Neural progenitor cell (in vitro differentiated cells): ENCODE measurements at regions not wholly inside any gene's neighbourhood (a gene's known extent, or its start where the extent isn't known, plus 50 kb on each side); places are given as distances from the start of the nearest gene placed in this dataset.

ENCODE experiments used
- DNase-seq: peaks from one replicate; pipeline ENCODE4 v3.0.0-alpha.2; 2016; ENCODE audit warnings: low spot score
- H2AFZ ChIP-seq: fragments of 200-600 bp; sonication (generic); replicated peaks from 2 replicates; pipeline ENCODE4 v1.6.1; 2016; ENCODE audit warnings: antibody characterized with exemption
- H3F3A ChIP-seq: fragments of 200-600 bp; sonication (generic); 2 replicates; pipeline ENCODE4 v1.6.1; 2016; ENCODE audit warnings: antibody characterized with exemption, low read depth
- H3K27ac ChIP-seq: fragments of 200-600 bp; sonication (generic); 2 replicates; pipeline ENCODE4 v1.5.1; 2016; ENCODE audit warnings: mild to moderate bottlenecking
- H3K27me3 ChIP-seq: fragments of 200-600 bp; sonication (generic); 2 replicates; pipeline ENCODE4 v1.6.1; 2016; ENCODE audit warnings: mild to moderate bottlenecking, moderate library complexity
- H3K36me3 ChIP-seq: fragments of 200-600 bp; sonication (generic); 2 replicates; pipeline ENCODE4 v1.5.1; 2016
- H3K4me1 ChIP-seq: fragments of 200-600 bp; sonication (generic); 2 replicates; pipeline ENCODE4 v1.6.1; 2016; ENCODE audit warnings: mixed run types
- H3K4me2 ChIP-seq: fragments of 200-600 bp; sonication (generic); 2 replicates; pipeline ENCODE4 v1.6.1; 2016
- H3K4me3 ChIP-seq: fragments of 200-600 bp; sonication (generic); 2 replicates; pipeline ENCODE4 v1.5.1; 2016
- H3K79me2 ChIP-seq: fragments of 200-600 bp; sonication (generic); 2 replicates; pipeline ENCODE4 v1.6.1; 2016; ENCODE audit warnings: low read depth
- H3K9ac ChIP-seq: fragments of 200-600 bp; sonication (generic); 2 replicates; pipeline ENCODE4 v1.6.1; 2016
- H3K9me3 ChIP-seq: fragments of 200-600 bp; sonication (generic); 2 replicates; pipeline ENCODE4 v1.5.1; 2016; ENCODE audit warnings: low read depth
- H4K20me1 ChIP-seq: fragments of 200-600 bp; sonication (generic); 2 replicates; pipeline ENCODE4 v1.6.1; 2016; ENCODE audit warnings: low read depth
- H3K27ac Mint-ChIP-seq: 3 replicates; pipeline ENCODE4 v1.8.0; 2021; ENCODE audit warnings: mixed read lengths
- H3K27me3 Mint-ChIP-seq: 2 replicates; pipeline ENCODE4 v1.8.0; 2022; ENCODE audit warnings: low read depth, mild to moderate bottlenecking, inconsistent platforms, moderate library complexity, mixed read lengths; ENCODE audit not compliant: insufficient read depth
- H3K36me3 Mint-ChIP-seq: 3 replicates; pipeline ENCODE4 v1.8.0; 2021; ENCODE audit warnings: mixed read lengths
- H3K4me1 Mint-ChIP-seq: 3 replicates; pipeline ENCODE4 v1.8.0; 2021; ENCODE audit warnings: mixed read lengths
- H3K4me3 Mint-ChIP-seq: 3 replicates; pipeline ENCODE4 v1.8.0; 2021; ENCODE audit warnings: mild to moderate bottlenecking, moderate library complexity, mixed read lengths
- H3K9me3 Mint-ChIP-seq: 3 replicates; pipeline ENCODE4 v1.8.0; 2020; ENCODE audit warnings: mixed read lengths
- EZH2 ChIP-seq: fragments of 200-600 bp; sonication (generic); IDR thresholded peaks from 2 replicates; pipeline ENCODE4 v1.6.1; 2017; ENCODE audit warnings: antibody characterized with exemption, mild to moderate bottlenecking, moderate library complexity
- EZH2phosphoT487 ChIP-seq: fragments of 200-600 bp; sonication (generic); IDR thresholded peaks from 2 replicates; pipeline ENCODE4 v1.6.1; 2017; ENCODE audit warnings: antibody characterized with exemption
- TF ChIP-seq, protein P1 (sequence below): fragments of 200-600 bp; sonication (generic); IDR thresholded peaks from 2 replicates; pipeline ENCODE4 v1.5.1; 2017; ENCODE audit warnings: antibody characterized with exemption, mild to moderate bottlenecking

DNA sequence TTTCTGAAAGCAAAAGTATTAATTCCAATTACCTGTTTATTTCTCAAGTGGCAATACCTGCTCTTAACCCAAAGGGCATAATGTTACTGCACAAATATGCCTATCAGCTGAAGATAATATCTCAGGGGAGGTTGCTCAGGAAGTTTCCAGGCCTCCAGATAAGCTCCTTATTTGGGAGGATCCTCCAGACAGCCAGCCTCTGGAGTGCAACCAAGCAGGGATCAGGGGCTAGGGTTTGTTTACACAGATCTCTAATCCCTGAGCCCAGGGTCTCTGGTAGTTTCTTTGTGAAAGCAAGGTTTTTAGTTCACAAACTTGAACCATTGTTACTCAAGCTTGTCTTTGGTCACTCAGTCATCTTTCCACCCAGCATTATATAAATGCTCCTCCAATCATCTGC is 124.4 kb downstream of the SLC38A4 start:
- Histone ChIP-seq H3K79me2 (no peaks in the 10 kb centered on the region), H4K20me1 (no peaks in the 10 kb centered on the region), H3K4me3 (no peak overlapping the region), H3K36me3 (no peaks in the 10 kb centered on the region), H3K9ac (no peak overlapping the region), H3K9me3 (no peaks in the 10 kb centered on the region), H3K27ac (no peak overlapping the region), H3K27me3 (no peaks in the 10 kb centered on the region), H3F3A (no peaks in the 10 kb centered on the region), H3K4me2 (no peak overlapping the region), H2AFZ (no peak overlapping the region), H3K4me1 (no peaks in the 10 kb centered on the region)
- H3K27me3 Mint-ChIP-seq, result no peaks in the 10 kb centered on the region
- peak; percentile 40 for DNase-seq
- TF ChIP-seq EZH2phosphoT487 (no peak), EZH2 (no peak)
- TF ChIP-seq, protein P1, sequence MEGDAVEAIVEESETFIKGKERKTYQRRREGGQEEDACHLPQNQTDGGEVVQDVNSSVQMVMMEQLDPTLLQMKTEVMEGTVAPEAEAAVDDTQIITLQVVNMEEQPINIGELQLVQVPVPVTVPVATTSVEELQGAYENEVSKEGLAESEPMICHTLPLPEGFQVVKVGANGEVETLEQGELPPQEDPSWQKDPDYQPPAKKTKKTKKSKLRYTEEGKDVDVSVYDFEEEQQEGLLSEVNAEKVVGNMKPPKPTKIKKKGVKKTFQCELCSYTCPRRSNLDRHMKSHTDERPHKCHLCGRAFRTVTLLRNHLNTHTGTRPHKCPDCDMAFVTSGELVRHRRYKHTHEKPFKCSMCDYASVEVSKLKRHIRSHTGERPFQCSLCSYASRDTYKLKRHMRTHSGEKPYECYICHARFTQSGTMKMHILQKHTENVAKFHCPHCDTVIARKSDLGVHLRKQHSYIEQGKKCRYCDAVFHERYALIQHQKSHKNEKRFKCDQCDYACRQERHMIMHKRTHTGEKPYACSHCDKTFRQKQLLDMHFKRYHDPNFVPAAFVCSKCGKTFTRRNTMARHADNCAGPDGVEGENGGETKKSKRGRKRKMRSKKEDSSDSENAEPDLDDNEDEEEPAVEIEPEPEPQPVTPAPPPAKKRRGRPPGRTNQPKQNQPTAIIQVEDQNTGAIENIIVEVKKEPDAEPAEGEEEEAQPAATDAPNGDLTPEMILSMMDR, result no peak
- H3K9me3 Mint-ChIP-seq, result peaks cover 3% of the 10 kb centered on the region
- H3K36me3 Mint-ChIP-seq, result no peaks in the 10 kb centered on the region
- no peak overlapping the region for H3K4me3 Mint-ChIP-seq
- H3K27ac Mint-ChIP-seq, result no peak overlapping the region
- H3K4me1 Mint-ChIP-seq, result peaks cover 4% of the 10 kb centered on the region

DNA sequence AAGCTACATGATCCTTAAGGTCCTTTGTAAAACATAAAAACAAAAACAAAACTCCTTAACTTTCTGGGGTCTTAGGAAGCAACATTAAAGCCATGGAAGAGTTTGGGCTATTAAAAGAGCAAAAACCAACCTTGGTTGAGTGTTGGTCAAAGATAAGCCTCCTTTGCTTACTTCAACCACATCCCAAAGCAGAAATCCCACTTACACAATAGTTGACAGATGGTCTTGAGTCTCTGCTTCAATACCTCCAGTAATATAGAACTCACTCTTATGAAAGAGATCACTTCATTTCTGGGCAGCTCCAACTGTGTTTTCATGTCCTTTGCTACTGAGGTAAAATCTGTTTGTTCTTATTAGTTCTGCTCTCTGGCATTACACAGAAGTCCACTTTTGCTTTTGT is 125.8 kb downstream of the SLC38A4 start:
- no peaks in the 10 kb centered on the region for H3K9me3 ChIP-seq
- no peak overlapping the region for H2AFZ ChIP-seq

DNA sequence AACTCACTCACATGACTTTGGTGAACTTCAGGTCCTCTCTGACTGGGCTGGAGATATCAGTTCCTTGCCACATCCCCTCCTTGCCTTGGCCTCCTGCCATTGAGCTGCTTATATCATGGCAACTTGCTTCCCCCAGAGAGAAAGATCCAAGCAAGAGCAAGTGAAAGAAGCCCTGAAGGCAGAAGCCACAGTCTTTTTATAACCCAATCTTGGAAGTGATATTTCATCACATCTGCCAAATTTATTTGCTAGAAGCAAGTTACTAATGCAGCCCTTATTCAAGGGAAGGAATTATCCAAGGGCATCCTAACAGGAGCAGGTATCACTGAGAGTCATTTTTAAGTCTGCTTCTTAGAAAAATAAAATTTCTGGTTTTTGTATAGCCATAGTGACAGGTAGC is 127.8 kb downstream of the SLC38A4 start:
- Histone ChIP-seq H3K36me3 (no peaks in the 10 kb centered on the region), H3K79me2 (no peaks in the 10 kb centered on the region), H3K4me1 (no peaks in the 10 kb centered on the region), H2AFZ (no peak overlapping the region), H3K27me3 (no peaks in the 10 kb centered on the region), H3F3A (no peaks in the 10 kb centered on the region), H3K9ac (no peak overlapping the region), H4K20me1 (no peaks in the 10 kb centered on the region), H3K4me3 (no peak overlapping the region), H3K9me3 (no peaks in the 10 kb centered on the region), H3K4me2 (no peak overlapping the region), H3K27ac (no peak overlapping the region)
- DNase-seq, result no peak
- TF ChIP-seq EZH2 (no peak), EZH2phosphoT487 (no peak)
- TF ChIP-seq, protein P1, result no peak
- Mint-ChIP-seq H3K4me1 (peaks cover 4% of the 10 kb centered on the region), H3K4me3 (no peak overlapping the region), H3K27ac (no peak overlapping the region), H3K9me3 (no peaks in the 10 kb centered on the region), H3K27me3 (no peaks in the 10 kb centered on the region), H3K36me3 (no peaks in the 10 kb centered on the region)

More for the DNA sequence above, 125.8 kb downstream of the SLC38A4 start:
- peaks cover 3% of the 10 kb centered on the region for H3K9me3 Mint-ChIP-seq
- Histone ChIP-seq H3K79me2 (no peaks in the 10 kb centered on the region), H3K9ac (no peak overlapping the region), H3K4me1 (no peaks in the 10 kb centered on the region), H3K27ac (no peak overlapping the region), H3K4me2 (no peak overlapping the region), H3F3A (no peaks in the 10 kb centered on the region), H3K27me3 (no peaks in the 10 kb centered on the region), H3K36me3 (no peaks in the 10 kb centered on the region), H3K4me3 (no peak overlapping the region), H4K20me1 (no peaks in the 10 kb centered on the region)
- H3K4me3 Mint-ChIP-seq, result no peak overlapping the region
- no peaks in the 10 kb centered on the region for H3K27me3 Mint-ChIP-seq
- H3K36me3 Mint-ChIP-seq, result no peaks in the 10 kb centered on the region
- TF ChIP-seq EZH2phosphoT487, result no peak
- TF ChIP-seq, protein P1, result no peak
- TF ChIP-seq EZH2, result no peak
- peaks cover 4% of the 10 kb centered on the region for H3K4me1 Mint-ChIP-seq
- H3K27ac Mint-ChIP-seq, result no peak overlapping the region
- no peak for DNase-seq

DNA sequence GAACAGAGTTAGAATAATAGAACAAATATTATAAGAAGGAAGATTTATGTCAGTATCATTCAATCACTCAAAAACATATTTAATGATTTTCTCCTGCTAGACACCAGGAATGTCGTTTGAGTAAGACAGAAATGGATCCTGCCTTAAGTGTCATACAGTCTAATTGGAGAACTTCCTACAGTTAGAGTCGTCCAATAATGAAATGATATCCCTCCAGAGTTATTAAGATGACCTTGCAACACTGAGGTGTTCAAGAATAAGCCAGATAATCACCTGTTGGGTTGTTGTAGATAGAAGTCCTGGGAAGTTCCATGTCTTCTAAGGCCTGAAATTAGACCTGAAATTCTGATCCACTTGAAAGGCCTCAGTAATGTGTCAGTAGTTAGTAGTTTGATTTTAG is 132.3 kb downstream of the SLC38A4 start:
- Histone ChIP-seq H2AFZ (no peak overlapping the region), H3K9ac (no peak overlapping the region), H3K4me2 (no peak overlapping the region), H3K79me2 (no peaks in the 10 kb centered on the region), H3K27me3 (no peaks in the 10 kb centered on the region), H4K20me1 (no peaks in the 10 kb centered on the region), H3K9me3 (no peaks in the 10 kb centered on the region), H3K36me3 (no peaks in the 10 kb centered on the region), H3K4me1 (no peaks in the 10 kb centered on the region), H3K27ac (no peak overlapping the region), H3F3A (no peaks in the 10 kb centered on the region), H3K4me3 (no peak overlapping the region)
- H3K27ac Mint-ChIP-seq, result no peak overlapping the region
- H3K27me3 Mint-ChIP-seq, result no peaks in the 10 kb centered on the region
- TF ChIP-seq, protein P1, result no peak
- TF ChIP-seq EZH2 (no peak), EZH2phosphoT487 (no peak)
- no peaks in the 10 kb centered on the region for H3K4me1 Mint-ChIP-seq
- no peaks in the 10 kb centered on the region for H3K36me3 Mint-ChIP-seq
- H3K4me3 Mint-ChIP-seq, result no peak overlapping the region
- no peak for DNase-seq
- no peaks in the 10 kb centered on the region for H3K9me3 Mint-ChIP-seq
